Hepatic stellate cell (primary cell): ENCODE measurements at regions not wholly inside any gene's neighbourhood (a gene's known extent, or its start where the extent isn't known, plus 50 kb on each side); places are given as distances from the start of the nearest gene placed in this dataset.

Experiments
- DNase-seq: peaks from one replicate; pipeline ENCODE4 v3.0.0; 2011; ENCODE audit warnings: low spot score

GRCh38 chr10:108850138-108850854 is 1073.0 kb downstream of the XPNPEP1 start:
- no peak for DNase-seq

GRCh38 chr10:108849688-108850087 is 1073.6 kb downstream of the XPNPEP1 start:
- no peak for DNase-seq

GRCh38 chr10:108849186-108849585 is 1074.1 kb downstream of the XPNPEP1 start:
- no peak for DNase-seq

DNA sequence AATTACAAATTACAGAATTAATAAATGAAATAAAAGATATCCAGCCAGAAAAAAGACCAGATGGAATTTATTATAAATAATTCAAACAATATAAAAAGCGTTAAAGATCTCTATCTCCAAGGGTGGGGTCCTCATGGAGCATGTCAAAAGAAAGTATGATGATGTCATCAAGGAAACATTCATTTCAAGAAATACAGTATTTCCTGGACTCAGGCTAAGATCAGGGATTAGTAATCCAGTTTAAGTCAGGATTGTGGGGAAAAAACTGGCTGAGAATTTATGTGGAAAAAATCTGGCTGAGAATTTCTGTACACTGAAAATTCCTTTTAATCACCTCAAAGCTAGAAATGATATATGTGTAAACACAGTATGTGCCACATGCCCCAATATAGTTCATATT is 1075.3 kb downstream of the XPNPEP1 start:
- DNase-seq: no peak

DNA sequence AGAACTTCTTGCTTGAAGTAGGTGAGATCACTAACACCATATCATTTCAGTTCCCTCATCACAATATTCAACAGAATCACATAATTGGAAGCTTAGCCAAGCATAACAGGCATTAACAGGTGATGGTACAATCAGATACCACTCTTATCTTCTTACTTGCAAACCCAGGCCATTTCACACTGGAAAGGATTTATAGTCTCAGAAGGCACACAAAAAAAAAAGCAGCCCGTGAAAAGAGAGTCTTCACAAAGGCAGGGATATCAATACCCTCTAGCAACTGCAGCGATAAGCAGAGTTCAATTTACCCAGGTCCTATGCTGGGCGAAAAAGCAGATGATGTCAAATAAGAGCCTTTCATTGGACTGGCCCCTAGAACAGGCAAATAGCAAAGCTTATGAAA is 1082.4 kb downstream of the XPNPEP1 start:
- DNase-seq: no peak

- DNase-seq: no peak
Measured at GRCh38 chr10:108836362-108836761, 1086.9 kb downstream of the XPNPEP1 start.

GRCh38 chr10:108822026-108822425 is 1101.3 kb downstream of the XPNPEP1 start:
- DNase-seq: no peak

DNA sequence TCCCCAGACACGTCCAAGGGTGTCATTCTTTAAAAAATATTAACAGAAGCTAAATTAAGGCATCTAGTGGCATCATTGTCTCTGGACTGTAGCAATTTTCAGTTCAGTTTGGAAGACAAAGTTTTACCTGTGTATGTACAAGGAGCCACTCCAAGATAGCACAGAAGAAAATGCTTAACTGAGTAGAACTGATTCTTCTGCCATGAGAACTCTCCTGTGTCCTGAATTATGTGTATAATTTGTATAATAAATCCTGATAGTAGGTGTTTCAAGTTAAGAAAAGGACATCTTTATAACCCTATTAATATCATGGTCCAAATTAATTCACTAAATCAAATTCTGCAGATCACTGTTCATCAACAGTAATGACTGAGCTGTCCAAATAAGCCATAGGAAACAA is 1104.0 kb downstream of the XPNPEP1 start:
- DNase-seq: no peak

- DNase-seq: no peak
Measured at GRCh38 chr10:108817584-108817983, 1105.7 kb downstream of the XPNPEP1 start.

GRCh38 chr10:108817135-108817534 is 1106.2 kb downstream of the XPNPEP1 start:
- DNase-seq: no peak

DNA sequence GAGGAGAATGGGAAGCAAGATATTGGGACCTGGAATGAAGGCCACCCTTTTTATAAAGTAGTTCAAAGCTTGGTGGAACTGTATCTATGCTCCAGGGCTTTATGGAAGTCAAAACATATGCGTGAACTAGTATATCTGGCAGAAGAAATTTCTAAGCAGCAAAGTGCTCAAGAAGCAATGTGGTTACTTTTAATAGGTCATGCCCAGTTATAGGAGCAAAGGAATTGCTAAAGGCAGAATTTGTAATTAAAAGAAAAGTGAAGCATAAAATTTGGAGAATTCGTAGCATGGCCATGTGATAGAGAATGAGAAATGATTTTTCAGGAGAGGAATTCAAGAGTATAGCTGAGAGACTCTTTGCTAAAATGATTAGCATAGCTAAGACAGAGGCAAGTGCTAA is 1110.4 kb downstream of the XPNPEP1 start:
- DNase-seq: no peak

DNA sequence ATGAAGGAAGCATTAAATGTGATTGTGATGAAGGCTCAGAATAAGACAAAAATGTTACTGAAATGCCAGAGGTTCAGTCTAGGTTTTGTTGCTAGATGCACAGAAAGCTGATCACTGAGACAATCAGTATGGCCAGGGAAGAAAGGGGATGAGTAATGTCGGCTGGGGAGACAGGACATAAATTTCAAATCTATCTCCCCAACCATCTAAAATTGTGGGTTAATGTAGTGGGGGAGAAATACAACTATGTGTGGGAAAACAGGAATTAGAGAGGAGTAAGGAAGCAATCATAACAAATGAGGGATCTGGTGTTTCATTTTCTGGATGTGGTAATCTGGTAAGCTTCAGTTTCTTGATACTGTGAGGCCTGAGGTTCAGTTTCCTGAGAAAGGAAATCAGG is 1111.0 kb downstream of the XPNPEP1 start:
- DNase-seq: no peak

- no peak for DNase-seq
Measured at GRCh38 chr10:108808228-108808627, 1115.1 kb downstream of the XPNPEP1 start.

DNA sequence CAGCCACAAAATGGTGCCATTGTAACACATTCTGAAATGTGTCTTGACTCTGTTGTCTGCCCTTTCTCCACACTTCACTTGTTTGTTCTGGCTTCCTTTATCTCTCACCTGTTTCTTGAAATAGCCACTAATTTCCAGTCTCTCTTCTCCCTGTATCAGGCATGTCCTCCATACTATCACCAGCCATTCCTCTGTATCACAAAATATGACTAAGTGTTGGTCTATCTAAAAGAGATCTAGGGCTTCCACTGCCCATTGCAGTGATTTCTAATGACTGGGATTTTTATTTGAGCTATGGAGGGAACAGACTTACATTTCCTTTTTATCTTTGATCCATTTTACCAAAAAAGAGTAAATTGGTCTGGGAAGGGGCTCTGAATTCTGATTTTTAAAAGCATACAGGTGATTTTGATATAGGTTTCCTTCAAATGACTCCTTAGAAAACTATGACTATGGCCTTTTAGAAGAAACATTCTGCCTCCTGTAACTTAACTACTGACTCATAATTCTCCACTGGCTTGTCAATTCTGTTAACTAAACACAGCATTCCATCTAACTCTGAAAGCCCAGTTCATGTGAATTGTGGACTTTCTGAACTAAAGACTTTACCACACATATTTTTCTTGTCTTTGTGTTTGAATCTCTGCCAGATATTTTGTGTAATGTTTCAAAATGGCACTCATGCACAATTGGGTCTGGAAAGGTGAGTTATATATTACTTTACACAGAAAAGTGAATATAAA is 1121.4 kb downstream of the XPNPEP1 start:
- no peak for DNase-seq

- no peak for DNase-seq
Measured at GRCh38 chr10:108801220-108801619, 1122.1 kb downstream of the XPNPEP1 start.

- no peak for DNase-seq
Measured at GRCh38 chr10:108797573-108797972, 1125.7 kb downstream of the XPNPEP1 start.

DNA sequence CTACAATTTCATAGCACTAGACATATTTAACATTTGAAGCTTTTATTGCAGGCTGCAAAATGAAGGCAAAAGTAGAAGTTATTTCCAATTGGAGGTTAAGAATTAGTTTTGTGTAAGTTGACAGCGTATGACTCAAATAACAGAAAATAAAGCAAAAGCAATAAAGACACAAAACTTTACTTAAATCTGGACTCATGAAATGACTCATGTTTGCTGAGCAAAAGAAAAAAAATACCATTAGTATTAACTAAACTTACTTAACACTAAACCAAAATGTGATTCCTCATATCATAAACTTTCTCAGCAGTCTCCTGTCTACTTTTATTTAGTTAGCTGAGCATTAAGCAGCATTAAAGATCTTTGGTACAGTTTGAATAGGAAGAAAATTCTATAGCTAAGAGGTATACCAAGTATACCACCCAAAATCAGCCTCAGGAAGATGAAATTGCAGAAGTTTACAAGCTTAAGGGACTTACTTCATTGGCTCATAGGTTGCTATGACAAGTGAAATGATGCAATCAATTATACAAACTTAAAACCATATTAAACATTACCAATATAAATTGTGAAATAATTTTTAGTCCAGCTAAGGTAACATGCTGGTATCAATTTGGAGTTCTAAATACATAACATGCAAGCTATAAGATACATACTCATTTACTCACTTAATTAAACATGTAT is 1131.4 kb downstream of the XPNPEP1 start:
- DNase-seq: no peak

DNA sequence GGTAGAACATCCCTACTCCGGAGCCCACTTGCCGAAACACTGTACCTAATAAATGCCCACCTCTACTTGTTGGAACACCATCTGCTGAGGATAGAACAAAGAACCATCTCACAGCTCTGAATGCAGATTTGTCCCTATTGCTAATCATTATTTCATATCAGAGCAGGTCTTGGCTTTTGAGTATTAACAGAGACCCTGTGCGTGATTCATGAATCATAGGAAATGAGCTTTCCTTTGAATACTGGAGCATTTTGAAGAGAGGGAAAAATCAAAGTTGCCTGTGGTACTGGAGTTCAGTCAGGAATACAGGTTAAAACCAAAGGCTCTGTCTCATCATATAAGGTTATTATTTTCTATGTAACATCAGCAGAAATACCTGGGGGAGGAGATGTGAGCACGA is 1132.3 kb downstream of the XPNPEP1 start:
- DNase-seq: no peak

DNA sequence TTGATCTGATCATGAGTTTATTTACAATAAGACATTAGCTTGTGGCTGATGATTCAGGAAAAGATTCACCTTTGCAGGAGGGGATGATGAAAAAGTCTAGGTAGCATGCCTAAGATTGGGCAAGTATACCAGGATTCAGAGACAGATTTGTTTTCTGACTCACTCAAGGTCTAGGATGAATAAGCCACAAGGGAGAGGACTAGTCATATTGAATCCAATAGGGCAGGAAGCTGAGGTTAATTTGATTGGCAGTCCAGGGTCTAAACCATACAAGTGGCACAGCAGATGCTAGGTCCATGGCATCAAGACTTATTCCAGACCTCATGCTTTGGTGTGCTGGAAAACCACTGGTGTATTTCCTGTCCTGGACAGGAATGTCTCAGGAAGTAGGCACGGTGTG is 1133.4 kb downstream of the XPNPEP1 start:
- no peak for DNase-seq

GRCh38 chr10:108789336-108789735 is 1134.0 kb downstream of the XPNPEP1 start:
- no peak for DNase-seq

GRCh38 chr10:108788891-108789290 is 1134.4 kb downstream of the XPNPEP1 start:
- DNase-seq: no peak

DNA sequence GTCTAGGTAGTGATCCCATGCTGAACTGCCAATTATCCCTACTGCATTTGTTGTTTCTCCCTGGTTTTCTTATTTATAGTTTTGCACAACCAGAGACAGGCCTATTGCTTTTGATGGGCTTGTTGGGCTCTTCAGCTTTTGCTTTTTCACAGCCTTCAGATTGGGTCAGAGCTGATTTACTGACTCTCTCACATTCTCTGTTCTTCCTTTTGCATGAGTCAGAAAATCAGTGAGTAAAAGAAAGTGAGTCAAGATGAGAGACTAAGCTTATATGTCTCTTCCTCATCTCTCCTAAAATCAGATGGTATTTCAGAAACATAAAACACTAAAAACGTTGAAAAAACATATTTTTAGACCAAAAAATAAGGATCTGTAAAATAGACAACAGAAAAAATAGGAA is 1135.4 kb downstream of the XPNPEP1 start:
- no peak for DNase-seq

DNA sequence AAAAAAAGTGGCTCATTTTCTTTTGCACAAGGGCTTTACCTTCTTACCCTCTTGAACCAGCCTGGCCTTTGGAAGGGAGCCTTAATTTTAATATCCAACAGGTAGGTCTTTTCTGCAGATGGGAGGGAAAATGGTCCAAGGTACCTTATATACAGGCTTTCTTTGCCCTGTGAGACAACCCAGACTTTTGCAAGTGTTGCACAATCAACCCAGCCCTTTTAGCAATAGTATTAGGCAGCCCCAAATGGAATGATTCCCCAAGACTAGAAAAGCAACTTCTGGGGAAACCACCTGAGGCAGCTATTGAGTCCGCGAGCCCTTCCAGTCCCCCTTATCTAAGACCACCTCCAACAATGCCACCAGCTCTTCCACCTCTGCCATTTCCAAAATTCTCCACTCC is 1138.3 kb downstream of the XPNPEP1 start:
- DNase-seq: no peak
